Glomerular endothelial cell (primary cell): ENCODE measurements at regions not wholly inside any gene's neighbourhood (a gene's known extent, or its start where the extent isn't known, plus 50 kb on each side); places are given as distances from the start of the nearest gene placed in this dataset.

Experiments used
- DNase-seq: peaks from one replicate; pipeline ENCODE4 v3.0.0-alpha.2; 2011; ENCODE audit warnings: low read depth, low spot score; ENCODE audit errors: extremely low read depth

DNA sequence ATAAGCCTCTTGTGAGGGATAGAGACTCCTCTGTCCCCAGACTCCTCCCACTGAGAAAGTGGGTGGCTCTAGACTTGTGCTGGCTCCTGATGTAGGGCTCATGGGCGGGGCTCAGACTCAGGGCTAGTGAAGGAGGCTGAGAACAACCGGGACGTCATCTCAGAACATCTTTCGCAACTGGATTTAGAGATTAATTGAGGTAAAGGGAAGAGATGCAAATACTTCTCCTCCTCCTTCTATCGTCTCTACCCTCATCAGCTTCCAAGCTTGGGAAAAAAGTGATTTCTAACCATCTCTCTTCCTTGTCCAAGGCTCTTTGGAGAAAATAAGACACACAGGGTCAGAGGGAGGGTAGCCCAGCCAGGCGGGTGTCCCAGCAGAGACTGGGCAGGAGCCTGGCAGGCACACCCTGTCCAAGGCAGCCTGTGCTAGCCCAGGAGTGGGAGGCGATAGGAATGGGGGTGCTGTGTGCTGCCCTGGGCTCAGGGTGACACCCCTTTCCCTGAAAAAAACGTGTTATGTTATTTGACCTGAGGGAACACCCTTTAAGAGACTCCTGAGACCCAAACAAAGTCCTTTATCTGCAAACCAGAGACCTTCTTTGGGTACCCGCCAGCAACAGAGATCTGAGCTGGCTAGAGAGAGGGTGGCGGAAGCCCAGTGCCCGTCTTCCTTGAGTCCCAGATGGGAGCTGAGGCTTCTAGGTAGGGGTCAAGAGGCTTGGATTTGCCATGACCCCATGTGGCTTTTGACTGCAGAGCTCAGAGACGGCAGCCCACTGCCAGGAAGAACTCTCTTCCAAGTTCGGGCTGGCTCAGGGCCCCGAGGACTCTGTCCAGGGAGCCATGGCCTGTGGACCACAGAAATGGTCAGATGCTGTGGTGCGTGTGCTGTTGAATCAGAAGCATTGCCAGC is 160.9 kb downstream of the ADAMTS15 start:
- no peak for DNase-seq

DNA sequence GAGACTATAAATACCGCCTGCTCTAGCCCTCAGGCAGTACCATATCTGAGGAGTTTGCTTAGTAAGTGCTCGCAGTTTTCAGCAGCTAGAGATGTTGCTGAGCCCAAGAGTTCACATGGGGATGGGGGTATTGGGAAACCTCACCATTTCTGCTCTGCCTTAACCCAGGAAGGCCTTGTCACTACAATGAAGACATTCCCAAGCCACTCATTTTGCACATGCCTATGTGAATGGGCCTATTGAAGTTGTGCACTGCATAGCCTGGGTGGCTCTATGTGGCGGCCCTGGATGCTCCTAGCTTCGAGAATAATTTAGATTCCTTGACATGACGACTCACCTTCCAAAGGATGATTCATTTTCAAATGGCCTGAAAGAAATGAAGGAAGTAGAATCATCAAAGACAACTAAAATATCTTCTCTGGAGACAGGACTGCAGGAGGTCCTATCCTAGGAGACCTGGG is 163.4 kb downstream of the ADAMTS15 start:
- DNase-seq, result no peak

DNA sequence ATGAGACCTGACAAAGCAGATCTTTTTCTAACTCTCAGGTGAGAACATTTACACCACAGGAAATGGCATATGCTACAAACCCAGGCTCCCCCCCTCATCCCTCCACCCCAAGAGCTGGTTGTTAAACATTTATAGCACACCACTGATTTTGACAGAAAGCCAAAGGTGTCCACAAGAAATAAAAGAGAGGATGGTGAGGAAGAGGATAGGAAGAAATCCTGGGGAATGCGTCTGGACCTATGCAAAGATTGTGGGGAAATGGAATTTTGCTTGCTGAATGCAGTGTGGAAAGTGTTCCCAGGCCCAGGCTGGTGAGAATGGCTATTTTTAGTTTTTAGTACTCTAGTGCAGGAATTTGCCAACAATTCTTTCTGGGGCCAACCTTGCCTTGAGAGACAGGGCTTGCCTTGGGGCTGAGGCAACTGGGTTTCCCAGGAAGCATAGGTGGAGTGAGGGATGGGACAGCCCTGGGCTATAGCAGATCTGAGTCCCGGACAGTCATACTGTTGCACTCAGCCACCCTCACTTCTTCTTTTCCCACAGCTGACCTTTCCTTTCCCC is 163.9 kb downstream of the ADAMTS15 start:
- DNase-seq, result no peak

DNA sequence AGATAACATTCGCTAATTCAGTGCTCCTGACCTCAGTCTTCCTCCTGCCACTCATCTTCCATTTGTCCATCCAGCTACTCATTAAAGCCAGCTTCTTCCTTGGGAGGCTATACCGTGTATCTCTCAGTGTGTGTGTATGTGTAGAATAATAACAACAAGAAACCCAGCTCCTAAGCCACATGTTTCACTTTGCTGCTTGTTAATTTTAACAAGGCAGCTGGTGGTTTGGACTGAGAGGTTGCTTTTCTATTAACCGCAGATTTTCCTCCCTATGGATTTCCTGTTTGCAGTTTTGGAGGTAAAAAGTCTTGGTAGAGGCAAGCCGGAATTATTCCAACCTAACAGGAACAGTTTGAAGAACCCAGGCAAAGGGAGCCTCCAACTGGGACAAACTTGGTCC is 165.0 kb downstream of the ADAMTS15 start:
- no peak for DNase-seq

DNA sequence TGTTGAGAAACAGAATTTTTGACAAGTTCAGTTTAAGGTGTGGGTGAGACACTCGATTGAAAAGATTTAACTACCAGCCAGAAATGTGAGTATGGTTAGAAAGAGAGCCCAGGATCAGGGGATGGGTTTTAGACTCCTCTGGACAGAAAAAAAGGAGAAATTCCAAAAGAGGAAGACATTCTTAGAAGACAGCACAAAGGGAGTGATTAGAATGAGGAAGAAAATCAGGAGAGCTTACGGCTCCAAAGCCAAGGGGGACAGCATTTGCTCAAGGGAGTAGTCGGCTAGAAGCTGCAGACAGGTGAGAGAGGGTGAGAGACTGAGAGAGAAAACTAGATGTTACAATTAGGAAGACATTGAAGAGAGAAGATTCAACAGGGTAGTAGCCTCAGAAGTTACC is 166.1 kb downstream of the ADAMTS15 start:
- DNase-seq, result no peak

DNA sequence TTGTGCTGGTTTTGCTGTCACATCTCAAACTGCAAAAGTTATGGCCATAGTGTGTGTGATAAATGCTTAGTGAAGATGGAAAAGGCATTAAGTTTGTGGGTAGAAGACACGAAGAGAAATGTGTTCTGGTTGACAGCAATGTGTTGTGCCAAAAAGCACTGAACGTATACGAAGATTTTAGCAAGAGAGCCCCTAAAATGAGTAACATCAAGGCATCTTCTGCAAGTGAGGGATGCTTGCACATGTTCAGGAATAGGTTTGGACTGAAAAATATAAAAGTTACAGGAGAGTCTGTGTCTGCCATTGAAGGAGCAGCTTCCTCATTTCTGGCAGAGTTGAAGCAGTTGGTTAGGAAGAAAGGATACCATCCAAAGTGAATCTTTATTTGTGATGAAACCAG is 167.1 kb downstream of the ADAMTS15 start:
- no peak for DNase-seq

DNA sequence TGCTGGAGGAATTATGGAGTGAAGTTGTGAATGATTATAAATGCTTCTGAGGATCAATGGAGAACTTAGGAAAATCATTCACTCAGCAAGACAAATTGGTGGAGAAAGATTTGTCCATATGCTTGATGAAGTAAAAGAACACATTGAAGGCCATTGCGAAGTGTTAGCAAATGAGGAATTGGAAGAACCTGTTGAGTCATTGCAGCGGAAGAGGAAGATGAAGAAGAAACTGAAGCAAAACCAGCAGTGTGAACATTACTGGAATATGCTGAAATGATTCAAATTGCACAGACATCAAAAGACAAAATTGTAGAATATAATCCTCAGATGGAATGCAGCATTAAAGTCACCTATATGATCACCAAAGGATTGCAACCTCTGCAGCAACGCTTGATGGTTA is 168.1 kb downstream of the ADAMTS15 start:
- DNase-seq, result no peak

DNA sequence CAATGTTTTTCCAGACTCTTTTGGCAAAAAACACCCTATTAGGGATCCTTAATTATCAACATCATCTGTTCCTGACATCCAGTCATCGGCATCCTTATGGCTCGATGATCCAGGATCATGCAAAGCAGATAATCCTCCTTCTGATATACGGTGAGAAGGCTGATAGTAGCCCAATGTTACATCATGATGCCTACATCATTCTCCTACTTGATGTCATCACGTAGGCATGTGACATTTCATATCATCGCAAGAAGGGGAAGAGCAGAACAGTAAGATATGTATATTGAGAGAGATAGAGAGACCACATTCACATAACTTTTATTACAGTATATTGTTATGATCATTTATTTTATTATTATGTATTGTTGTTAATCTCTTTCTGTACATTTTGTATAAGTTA is 168.6 kb downstream of the ADAMTS15 start:
- DNase-seq, result no peak

DNA sequence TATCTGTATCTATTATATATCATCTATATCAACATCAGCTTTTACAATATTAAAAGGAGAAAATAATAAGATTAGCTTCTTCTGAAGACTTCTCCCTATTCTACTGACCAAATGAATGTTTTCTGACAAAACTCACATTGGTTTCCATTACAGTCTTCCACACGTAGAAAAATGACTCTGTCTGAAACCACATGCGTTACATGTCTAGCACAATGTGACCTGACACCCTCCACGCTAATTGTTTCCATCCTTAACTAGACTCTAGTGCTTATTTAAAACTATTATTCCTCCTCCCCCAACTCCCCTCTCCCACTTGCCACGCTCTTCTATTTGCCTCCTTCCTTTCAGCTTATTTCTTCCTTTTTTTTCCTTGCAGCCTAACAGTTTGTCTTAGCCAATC is 172.1 kb downstream of the ADAMTS15 start:
- no peak for DNase-seq

DNA sequence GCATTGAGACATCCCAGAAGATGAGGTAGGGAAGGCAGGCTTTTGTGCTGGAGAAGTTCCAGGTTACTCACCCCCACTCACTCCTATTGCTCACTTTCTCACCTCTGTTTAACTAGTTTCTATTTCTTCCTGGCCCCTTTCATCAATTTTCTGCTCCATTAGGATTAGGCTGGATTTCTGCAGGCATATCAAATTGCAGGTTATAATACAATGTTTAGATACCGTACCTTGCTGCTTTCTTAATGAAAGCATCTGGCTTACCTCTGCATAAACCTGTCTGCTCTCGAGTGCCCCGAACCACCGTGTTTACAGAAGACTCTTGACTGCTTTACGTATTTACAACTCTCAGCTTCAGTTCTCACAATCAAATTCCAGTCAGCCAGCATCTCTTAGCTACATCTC is 173.7 kb downstream of the ADAMTS15 start:
- DNase-seq, result no peak

DNA sequence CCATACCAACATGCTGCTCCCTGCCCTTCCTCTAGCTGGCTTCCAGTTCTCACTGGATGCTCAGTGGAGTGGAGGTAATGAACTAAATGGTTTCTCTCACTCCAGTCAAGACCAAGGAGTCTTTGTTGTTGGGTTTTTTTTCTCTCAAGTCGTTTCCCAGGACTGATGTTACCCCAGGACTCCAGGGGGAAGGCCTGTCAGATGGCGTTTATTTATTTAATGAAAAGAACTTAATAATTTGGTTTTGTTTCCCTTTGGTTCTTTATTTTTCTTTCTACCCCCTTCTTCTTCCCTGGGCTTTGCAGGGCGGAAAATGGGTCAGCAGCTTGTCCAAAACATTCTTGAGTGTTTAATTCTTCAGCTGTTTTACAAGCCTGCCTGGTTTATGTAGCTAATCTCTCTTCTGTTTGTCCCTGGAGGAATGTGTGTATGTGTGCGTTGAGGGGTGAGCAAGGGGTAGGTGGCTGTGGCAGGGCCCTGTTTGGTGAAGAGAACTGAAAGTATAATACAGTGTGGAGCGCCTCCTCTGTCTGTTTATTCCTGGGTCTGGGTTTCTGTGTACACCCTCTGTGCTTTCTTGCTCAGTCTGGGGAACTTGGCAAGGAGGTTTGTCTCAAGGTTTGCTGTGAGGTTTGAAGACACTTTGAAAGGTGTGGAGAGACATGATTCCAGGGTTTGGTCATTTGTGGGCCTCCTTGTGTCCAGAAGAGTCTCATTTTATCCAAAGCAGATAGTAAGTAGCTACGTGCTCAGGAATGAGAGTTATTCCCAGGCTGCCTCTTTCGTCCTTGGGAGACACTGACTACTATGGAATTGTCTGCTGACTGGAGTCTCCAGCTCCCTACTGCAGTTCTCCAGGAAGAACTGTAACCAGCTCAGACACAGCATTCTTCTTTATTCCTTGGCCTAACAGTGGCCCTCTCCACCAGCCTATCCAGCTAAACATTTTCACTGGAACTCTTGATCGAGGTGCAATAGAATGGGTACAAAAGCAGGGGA is 175.5 kb downstream of the ADAMTS15 start:
- DNase-seq, result no peak

DNA sequence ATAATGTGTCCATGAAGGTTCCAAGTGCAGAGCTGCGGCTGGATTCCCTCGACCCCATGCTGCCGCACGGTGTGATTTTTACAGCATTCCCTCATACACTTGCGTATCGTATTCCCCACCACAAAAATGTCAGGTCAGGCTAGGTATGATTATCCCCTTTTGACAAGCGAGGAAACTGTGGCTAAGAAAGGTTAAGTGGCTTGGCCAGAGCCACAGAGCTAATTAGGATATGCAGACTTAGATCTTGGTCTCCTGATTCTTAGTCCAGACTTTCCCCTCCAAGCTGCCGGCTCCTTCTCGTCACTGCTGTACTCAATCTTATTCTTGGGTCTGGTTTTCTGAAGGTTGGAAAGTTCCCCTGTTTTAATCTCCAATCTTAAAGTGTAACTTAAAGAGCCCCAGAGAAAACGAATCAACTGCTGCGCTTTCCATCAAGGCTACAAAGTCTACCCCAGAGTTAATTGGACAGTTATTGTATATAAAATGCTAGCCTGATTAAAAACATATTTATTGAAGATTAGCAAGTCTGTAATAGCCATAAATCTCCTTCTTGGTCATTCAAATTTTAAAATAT is 176.6 kb downstream of the ADAMTS15 start:
- no peak for DNase-seq

DNA sequence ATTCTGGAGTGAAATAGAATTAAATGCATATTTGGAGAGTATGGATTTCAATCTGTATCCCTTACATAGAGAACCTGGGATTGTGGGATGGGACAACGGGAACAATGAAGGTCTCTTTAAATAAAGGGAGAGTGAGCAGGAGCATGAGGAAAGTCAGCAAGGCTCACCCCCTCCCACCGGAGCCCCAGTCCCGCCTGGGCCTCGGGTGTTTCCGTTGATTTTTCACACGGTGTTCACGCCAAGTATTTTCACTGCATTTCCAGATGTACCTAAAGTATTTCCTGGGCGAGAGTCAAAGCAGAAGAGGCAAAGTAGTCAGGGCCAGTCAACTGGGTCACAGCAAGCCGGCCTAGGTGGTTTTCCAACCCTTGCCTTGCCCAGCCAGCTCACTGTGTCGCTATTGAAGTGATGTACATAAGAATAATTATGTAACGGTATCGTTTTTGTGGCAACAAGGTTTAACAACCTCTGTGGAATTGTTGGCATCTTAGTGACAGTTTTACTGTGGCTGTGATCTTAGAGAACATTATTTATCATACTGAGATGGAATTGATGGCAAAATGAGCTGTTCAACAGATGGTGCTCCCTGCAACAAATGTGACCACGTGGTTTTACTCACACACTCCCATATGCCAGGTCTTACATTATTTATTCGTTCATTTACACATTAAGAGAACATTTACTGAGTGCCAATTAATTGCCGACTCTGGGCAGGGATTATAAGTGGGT is 177.3 kb downstream of the ADAMTS15 start:
- DNase-seq, result no peak

DNA sequence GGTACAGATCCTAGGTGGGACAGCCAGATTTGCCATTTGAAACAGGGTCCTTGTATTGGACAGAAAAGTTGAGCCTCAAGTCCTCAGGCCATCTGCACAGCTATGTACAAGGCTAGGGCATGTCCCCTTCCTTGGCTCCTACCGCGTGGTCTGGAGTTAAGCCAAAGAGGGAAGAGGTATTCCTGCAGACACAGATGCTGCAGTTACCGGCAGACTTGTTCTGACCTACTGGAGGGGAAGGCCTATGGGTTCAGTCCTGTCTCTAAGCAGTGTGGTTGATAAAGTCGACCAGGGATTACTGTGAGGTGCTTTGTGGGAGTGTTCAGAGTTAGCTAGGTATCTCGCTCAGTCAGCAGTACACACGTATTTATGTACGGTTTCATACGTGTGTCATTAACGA is 180.6 kb downstream of the ADAMTS15 start:
- DNase-seq, result no peak

DNA sequence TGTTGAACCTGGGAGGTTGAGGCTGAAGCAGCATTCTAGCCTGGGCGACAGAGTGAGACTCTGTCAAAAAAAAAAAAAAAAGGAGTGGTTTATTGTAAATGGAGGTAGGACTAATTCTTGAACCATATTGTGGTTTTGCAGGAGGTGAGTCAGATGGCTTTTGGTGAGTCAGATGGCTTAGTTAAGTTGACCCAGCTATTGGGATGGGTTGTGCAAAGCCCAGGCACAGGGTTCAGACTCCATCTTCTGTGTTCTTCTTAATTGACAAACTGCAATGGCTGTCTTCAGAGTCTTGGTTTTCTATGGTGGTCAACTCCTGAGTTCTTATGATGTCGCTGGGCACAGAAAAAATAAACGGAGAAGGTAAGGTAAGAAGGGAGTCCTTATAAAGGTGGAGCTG is 182.7 kb downstream of the ADAMTS15 start:
- no peak for DNase-seq

DNA sequence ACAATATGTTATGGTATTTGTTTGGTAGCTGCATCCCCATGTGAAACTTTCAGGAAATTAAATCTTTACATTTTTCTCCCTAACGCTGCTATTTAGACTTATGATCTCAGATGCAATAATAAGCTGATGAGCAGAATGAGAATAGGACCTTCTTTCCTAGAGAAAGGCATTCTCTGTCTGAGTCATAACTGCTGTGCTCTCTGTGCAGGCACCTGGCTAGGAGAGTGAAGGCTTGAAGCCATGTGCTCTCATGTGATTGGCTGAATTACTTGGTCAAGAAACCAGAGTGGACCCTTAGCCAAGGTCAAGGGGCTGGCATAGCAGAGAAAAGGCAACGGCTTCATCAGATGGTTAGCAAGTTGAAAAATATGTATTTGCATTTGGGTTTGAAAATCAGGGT is 185.0 kb downstream of the ADAMTS15 start:
- DNase-seq, result no peak

DNA sequence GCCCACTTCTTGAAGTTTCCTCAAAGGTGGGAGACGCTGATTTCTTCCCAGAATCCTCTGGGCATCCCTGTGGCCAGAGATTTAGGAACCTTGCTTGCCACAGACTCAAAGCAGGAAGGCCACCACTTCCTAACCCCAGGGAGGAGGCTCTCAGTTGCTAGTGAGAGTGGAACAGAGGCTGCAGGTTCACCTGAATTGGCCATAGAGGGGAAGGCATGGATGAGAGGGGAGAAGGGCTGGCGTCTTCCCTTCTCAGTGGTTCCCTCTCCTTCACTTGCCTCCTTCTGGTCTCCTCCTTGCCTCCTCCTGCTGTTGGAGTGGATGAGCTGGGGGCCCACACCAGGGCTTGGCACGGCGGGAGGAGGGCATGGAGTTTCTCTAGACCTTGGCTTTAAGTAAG is 185.7 kb downstream of the ADAMTS15 start:
- DNase-seq, result no peak

DNA sequence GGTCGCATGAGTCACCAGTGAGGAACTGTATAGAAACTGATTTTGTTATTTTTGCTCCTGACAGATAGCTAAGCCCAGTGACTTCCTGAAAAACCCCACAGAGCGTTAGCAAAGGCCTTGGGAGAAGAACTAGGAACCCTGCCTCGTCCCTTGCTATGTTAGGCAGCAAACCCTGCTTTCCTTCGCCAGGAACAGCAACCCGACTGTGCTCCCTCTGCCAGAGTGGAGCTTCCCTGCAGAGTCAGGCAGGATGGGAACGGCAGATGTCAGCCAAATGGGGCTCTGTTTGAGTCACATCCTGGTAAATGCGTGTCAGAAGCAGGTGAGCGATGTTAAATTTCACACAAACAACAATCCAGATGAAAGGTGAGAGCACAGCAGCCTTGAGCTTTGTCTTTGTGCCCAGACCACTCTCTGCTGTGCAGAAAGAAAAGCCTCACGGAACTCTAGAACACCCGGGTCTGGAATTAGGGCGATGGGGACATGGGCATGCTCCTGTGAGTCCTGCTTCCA is 186.6 kb downstream of the ADAMTS15 start:
- no peak for DNase-seq

DNA sequence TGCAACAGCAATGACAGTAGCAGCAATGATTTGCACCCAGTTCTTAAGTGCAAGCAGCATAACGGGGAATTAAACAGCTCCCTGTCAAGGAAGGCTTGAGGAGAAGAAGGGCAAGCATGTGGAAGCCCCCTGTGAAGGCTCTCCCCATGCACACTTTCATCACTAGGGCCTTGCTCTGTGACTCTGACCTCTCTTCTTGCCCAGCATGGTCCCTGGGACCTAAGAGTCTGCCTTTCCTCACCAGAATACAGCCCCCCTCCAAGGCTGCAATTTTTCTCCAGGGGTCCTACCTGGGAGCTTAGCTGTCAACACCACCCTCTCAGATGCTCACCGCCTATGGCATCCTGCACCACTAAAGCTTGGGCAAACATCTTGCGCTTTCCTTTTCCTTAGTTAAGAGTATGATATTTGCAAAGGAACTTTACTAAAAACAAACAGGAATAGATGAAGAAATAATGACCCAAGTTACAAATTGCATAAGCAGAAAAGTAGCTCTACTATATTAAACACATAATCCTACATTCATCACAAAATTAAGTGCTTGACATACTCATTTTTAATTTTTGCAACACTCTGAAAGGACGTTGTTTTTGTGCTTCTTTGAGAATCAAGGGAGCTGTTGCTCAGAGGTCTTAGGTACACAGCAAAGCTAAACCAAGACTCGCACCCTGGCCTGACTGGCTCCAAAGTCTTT is 187.6 kb downstream of the ADAMTS15 start:
- no peak for DNase-seq
